NCI-H446 (cell line): ENCODE measurements at regions not wholly inside any gene's neighbourhood (a gene's known extent, or its start where the extent isn't known, plus 50 kb on each side); places are given as distances from the start of the nearest gene placed in this dataset.

Experiments used
- DNase-seq, 2 experiments: peaks; one replicate each; lab custom pipeline; 2025; lab: John Stamatoyannopoulos, UW

DNA sequence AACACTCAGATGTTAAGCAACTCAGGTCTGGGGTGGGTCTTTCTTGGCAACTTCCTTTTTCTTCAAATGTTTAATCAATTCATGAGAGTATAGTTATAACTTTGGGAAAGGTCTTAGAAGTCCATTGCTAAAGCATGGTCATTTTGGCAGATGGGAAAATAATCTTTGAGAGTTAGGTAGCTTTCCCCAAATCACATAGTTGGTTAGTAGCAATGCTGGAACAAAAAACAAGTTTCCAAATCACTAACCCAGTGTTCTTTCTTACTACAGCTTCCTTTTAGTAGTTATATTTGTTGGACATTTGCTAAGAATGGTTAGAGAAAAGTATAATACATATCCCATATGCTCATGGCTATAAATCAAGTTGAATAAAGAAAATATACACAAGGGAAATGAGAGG is 185.2 kb upstream of the SLC14A2 start:
- DNase-seq = no peak

DNA sequence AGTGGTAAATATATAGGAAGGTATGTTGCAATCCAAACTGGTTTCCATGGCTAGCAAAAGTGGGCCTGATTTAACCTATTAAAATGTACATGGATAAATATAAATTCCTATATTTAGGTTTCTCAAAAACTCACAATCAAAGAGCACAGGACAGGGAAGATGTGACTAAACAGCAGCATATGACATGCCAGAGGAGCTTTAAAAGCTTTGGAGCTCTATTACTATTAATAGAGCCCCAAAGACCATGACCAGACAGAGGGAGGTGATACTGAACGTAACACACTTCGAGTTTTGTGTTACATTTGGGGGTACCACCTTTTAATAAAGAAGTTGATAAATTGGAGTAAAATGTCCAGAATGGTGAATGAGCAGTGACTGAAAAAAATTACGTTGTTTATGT is 179.5 kb upstream of the SLC14A2 start:
- DNase-seq = no peak

DNA sequence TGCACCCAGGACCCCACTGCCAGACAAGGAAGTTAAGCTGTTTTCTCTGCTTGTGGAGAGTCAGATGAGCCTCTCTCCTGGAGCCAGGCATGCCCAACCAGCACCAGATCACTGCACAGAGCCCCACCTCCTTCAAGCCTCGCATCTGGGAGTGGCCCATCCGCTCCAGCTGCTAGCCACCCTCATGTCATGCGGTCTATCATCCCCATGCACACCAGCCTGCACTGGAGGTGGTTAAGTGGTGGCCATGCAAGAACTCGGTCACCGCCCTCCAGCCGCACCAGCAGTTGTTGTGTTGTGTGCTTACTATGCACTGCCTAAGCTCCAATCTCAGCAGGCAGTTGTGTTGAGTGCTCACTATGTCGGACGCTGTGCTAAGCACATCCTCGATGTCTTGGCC is 177.9 kb upstream of the SLC14A2 start:
- DNase-seq = no peak

DNA sequence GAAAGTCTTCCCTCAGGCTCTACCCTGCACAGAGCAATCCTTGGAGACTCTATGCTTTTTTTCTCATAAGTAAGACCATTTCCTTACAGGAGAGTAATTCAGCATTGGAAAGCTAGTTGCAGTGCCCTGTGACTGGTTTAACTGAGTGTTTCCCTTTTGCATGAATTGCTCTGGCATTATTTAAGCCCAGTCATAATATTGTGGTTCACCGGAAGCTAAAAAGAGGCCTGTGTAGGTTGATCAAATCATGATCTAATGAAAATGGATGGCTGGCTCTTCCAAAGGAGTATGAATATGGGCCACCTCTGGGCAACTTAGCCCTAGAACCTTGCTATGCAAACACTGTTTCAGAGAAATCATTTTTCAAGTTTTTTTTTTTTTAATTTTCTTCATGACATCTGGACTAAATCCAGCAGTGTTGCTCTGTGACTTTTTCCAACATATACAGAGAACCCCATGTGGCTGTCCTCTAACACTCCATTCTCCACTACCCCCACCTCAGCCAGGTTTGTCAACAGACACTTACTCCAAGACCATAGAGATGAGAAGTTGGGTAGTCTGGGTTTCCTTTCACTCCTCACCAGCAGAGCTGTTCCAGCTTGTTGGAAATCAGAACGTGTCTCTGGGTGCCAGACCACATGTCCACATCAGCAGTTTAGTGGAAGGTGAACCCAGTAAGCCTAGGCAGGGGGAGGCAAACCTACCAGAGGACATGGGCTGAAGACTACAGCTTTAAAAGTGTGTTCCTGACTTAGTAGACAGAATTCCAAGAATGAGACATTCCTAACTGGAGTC is 175.2 kb upstream of the SLC14A2 start:
- no peak for DNase-seq

DNA sequence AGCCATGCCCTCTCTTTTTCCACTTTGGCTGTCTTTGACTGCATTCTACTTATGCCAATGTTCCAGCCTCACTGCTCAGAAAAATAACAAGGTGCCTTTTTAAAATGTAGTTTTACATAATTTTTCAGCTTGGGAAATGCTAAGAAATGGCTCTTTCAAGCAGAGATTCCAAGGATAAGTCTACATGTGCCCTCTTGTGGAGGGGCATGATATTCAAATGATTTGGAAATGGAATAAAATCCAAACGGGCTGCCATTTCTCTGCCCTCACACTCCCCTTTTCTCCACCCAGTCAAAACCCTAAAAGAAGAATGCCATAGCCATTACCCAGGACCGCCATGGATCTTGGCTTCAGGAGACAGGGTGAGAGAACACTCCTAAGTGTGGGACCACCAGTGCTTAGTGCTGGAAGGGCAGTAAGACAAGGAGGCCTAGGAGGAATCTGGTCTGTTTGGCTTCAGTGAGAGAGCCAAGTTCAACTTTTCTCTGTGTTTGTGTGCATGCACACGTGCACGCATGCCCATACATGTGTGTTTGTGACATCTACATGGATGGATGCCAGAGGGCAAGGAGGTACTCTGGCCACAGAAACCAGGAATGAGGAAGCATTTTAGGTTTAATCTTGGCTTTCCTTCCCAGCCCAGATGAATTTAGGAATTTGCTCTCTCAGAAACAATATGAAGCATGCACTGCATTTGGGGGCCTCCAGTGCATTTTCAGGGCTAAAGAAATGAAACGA is 174.0 kb upstream of the SLC14A2 start:
- DNase-seq = peak in 1 of 2 experiments; percentile 20

DNA sequence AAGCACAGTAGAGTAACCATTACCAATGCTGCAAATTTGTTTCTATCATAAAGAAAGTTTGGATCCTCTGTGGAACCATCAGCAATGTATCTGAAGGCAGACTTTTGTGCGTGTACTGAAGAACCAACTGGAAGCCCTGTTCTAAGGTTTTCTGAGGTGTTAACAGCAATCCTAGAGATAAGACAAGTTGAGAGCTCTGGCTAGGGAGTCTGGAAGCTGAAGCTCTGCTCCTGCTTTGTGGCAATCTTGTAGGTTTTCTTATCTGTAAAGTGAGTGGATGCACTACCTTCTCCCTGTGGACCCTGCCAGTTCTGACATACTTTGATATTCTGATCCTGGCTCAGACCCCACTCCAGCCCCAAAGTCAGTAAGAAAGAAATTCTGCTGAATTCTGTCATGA is 171.2 kb upstream of the SLC14A2 start:
- no peak for DNase-seq

DNA sequence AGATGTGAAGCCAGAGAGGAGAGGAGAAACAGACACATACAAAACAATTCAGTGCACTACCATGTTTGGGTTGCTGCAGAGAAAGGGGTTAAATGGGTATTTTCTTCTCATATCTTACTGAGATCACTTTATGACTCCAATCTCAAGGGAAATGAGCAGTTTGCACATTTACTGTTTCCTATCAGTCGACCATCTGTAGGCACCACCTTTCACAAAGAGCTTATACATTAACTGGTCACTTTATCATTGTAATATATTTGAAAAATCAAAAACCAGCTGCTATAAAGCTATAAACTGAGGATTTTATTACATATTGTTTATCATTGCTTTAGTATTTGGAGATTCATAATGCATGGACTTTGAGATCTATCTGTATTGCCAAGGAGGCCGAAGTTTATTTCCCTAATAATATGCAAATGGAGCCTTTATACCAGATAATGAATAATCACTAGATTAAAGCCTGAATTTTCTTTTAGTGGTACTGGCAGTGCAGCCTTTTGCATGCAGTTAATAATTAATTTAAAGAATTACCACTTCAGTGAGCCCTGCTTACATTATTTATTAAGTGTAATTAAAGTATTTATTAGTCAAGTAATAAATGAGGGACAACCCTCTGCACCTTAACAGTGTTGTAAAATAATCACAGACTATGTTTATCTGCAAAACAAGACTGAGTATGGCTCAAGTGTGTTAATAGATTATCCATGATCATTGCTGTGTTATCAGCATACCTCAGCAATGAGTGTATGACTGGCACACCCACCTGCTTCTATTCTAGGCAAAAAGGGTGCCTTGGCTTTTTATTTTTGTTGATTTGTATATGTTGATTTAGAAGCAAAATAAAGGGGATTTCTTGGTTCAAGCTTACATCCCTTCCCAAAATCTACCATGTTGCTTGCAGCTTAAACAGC is 167.7 kb upstream of the SLC14A2 start:
- DNase-seq = no peak

DNA sequence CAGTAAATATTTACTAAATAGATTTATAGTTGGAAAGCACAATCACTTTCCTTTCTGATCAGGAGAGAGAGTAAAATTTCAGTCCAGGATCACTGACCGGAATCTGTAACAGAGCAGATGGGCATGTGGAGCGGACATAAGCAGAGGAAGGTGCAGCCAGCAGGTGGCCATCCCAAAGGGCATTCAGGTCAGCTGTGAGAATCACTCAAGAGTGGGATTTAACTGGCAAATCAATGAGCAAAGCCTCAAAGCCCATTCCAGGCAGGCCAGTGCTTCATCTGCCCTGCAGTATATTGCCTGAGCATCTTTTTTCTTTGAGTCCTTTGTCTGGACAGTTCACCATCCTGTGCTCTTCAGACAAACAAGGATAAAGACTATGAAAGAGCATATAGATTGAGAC is 166.4 kb upstream of the SLC14A2 start:
- DNase-seq = no peak

DNA sequence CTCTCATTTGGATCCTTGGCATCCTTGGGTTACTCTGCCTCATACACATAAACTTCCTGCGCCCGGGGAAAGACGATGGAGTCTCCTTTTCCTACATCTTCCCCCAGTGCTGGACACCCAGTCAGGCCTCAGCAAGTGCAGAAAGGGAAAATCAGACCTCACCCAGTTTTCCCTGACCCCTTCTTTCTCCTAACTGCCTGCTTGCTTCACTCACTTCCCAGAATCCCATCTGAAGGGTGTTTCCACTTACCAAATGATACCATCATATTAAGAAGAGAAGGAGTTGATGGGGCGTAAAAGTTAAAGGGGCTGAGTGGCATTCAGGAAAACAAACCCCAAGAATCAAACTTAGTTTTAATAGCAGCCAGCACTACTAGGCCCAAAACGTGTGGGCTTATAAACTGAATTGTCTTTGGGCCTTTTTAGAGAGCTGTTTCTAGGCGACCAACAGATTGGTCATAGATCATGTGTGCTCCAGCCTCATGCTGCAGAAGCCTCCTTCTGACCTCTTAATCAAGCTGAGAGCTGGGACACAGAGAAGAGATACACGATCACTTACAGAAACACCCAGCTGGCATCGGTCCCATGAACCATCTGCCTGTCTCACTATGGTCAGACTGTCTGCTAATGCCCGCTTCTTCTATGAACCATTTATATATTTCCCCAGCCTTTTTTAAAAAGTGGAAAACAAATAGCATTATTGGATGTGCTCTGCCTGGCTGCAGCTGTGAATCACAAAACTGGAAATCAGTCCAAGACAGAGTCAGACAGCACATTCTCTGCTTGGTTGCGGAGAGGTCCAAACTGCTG is 165.7 kb upstream of the SLC14A2 start:
- DNase-seq = peak; percentile 55 to 87

DNA sequence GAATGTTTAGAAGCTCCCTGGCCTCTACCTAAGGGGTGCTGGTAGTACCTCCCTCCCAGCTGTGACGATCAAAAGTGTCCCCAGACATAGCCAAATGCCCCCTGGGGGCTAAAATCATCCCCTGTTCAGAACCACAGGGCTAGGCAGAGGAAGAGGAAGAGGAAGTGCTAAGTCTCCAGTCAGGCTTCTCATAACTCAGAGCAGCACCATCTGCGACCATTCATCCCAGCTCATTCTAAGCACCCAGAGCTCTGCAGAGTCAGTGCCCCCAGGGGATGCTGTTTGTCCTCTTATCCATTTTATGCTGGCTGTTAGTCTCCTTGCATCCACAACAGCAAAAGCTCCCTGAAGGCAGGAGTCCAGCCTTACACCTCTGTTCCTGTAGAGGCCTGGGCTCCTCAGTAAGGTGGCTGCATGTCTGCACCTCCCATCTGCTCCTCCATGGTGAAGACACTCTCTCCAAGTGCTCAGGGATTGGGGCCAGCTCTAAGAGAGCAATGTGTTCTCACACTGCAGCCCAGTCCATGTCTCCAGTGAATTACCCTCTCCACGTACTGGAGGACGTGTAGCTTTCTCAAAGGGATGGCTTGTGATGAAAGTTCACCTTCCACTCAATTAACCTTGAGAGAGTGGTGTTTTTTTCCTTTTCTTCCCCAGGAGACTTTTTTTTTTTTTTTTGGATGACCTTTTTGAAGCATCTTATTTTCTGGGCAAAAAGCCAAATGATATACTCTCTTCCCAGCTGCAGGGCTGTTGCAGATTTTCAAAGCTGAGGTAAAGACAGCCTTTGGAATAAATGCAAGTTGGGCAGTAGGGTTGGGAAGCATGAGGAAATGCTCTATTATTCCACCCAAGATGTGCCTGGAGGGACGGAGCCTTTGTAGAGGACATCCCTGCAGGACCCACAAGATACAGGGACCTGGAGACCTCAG is 158.9 kb upstream of the SLC14A2 start:
- DNase-seq = peak; percentile 58 to 88

DNA sequence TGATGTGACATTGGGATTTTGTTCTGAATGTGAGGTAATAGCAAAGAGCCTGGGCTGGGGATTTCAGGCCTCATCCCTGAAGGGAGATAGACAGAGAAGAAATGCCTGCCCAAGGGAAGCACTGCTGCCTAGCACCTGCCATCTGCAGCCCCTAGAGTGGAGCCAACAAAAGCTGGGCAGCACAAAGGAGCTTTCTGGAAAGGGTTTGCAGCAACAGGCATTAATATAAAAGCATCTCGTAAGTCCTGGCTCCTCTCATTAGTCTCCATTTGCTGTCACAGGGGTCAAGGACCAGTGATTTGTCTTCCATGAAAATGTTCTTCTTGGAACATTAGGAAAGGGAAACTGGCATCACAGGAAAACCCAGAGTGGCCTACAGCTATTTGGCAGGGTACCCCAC is 157.2 kb upstream of the SLC14A2 start:
- DNase-seq = peak; percentile 5 to 67

DNA sequence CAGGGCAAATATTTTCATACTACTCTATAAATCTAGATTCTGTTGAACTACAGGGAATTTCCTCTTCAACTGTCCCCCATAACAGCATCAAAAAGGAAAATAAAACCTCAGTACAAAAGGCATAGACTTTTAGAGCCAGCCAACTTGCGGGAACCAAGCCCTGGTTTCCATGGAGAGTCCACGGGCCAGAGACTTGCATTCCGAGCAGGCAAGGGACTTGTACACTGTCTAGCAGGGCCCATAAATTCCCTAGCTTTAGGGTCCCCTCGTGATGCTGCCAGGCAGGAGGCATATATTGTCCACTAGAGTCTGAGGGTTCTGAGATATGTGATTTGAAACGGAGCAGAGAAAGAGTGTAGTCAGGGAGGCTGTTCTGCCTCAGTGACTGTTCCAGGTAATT is 153.1 kb upstream of the SLC14A2 start:
- no peak for DNase-seq

DNA sequence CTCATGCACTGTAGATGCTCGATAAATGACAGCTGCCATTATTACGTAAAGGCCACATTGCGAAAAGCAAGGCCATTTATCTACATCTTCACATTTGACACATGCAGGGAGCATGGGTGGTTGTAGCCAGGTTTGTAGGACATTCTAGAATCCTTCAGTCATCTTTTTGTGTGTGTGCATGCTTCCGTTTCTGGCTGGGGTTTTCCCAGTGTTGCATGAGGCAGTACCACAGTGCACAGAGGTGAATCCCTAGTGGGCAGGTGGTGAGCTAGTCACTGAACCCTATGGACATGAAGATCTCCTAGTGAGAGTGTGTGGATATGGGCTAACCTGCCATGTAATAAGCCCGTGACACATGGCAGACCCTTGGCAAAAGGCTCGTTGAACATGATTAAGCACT is 151.8 kb upstream of the SLC14A2 start:
- DNase-seq = no peak

DNA sequence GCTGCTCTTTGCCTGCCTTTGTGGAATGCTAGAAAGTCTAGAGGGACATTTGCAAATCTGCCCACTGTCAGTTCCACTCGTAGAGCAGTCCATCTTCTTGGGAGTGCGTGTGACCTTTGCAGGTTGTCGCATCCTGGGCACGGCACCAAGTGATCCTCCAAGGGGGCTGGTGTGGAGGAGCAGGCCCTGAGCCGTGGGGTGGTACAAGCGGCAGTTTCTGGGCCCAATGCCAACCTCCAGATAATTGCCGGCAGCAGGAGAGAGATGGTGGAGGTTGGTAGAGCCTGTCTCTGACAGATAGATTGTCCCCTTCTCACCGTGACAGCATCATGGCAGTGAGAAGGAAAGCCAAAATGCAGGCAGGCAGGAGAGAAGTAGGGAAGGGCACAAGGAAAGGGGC is 150.7 kb upstream of the SLC14A2 start:
- peak; percentile 44 to 59 for DNase-seq

DNA sequence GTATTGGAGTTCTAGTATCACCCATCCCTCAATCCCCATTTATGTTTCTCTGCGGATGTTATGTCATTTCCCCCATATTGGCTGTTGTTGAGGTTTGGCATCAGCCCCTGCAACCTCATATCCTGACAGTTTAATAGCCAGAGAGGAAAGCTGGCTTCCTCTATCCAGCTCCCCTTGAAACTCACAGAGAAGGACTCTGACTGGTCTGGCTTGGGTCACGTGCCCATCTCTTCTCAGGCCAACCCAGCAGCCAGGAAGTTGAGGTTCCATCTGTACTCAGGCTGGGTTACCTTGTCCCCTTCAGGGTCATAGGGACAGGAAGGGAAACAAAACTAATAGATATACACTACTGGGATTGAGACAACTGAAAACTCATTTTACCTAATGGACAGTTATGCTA is 148.0 kb upstream of the SLC14A2 start:
- no peak for DNase-seq

DNA sequence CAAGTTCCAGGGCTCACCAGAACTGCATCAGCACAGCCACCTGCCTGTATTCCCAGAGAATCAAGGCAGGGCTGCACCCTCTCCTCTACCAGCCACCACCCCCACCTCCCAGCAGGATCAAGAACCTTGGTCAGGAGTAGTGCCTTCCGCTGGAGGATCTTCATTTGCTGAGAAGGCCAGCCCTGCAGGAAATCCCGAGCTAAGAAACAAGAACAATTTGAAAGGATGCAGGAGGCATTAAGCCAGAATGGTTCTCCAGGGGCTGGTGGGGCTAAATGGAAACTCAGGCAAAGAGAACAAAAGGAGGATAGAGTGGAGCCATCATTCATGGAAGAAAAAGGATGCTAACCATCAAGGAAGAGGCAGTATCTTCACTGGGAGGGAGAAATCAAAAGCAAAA is 147.3 kb upstream of the SLC14A2 start:
- no peak for DNase-seq

DNA sequence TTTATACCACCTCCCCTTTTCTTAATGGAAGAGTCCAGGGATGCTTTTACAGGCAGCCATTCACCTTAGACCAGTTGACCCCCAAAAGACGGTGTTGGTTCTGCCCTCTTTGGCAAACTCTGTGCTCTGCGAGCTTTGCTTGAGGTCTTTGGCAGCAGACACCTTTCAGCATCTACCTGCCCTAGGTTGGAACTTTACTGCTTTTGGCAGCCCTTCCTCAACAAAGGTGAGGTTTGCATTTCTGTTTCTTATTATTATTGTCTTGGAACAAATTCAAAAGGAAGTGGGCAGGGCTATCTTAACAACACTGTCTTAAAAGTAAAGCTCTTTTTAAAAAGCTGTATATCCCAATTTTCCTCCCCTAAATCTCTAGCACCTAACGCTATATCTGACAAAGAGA is 136.4 kb upstream of the SLC14A2 start:
- DNase-seq = no peak

DNA sequence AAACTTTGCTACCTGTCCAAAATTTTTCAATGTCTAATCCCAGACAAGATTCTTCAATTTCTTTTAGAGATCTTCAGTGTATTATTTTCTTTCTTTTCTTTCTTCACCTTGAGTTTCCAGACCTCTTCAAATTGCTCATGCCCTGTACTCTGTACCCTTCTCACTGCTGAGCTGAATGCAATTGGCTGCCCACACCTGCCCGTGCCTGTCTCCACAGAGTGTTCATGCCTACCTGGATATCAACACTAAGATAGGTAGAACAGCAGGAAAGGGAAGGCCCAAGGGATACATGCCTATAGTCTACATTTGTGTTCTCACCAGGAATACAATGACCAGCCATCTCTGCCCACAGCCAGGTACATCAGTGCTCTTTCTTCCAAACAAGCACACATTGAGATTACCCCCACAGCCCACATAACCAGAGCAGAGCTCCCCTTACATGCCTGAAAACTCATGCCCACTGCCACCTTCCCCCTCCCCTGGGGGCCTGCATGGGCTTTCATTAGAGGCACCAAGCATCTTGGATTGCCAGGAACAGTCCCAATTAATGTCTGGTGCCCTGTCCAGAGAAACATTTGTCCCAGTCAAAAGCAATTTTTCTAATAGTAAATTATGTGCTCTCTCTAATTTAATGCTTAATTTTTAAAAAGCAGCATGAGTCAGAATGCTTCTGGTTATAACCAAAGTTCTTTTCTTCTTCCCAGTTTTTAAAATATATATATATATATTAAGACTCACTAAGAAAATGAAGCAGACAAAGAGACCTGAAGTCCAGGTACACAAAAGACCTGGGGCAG is 134.9 kb upstream of the SLC14A2 start:
- no peak for DNase-seq

DNA sequence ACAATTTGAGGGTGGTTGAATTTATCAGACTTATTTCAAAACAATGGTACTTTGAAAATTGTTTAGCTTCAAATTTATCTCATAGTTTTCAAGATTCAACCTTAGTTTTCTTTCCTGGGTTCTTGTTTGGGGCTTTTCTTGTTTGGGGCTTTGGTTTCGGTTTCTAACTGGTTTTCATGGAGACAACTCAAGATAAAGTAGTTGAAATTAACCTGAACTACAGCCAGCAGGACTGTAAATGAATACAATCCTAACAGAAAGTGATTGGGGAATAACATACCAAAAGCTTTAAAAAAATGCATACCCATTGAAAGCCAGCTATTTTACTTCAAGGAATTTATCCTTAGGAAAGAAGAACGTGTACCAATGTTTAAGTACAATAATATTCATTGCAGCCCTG is 133.5 kb upstream of the SLC14A2 start:
- no peak for DNase-seq

DNA sequence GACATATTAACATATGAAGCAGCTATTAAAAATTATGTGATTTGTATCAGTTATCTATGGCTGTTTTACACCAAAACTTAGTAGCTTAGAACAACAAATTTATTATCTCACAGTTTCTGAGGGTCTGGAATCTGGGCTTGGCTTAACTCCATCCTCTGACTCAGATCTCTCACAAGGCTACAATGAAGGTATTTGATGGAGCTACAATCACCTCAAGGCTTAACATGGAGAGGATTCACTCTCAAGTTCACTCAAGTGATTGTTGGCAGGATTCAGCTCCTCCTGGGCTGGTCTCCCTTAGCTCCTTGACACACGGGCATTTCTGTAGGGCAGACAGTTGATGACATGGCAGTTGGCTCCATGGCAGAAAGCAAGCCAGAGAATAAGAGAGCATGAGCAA is 133.0 kb upstream of the SLC14A2 start:
- DNase-seq = no peak
